Ishikawa (cell line): ENCODE measurements at regions not wholly inside any gene's neighbourhood (a gene's known extent, or its start where the extent isn't known, plus 50 kb on each side); places are given as distances from the start of the nearest gene placed in this dataset.

ENCODE experiments used
- CEBPB ChIP-seq: IDR thresholded peaks from 2 replicates; pipeline ENCODE4 v1.6.1; 2012
- CREB1 ChIP-seq: IDR thresholded peaks from 2 replicates; pipeline ENCODE4 v1.6.1; 2012; ENCODE audit warnings: low read depth
- EGR1 ChIP-seq: IDR thresholded peaks from 2 replicates; pipeline ENCODE4 v1.6.1; 2012
- EP300 ChIP-seq: IDR thresholded peaks from 2 replicates; pipeline ENCODE4 v1.6.1; 2012; ENCODE audit warnings: borderline replicate concordance
- FOXM1 ChIP-seq: IDR thresholded peaks from 2 replicates; pipeline ENCODE4 v1.6.1; 2012; ENCODE audit warnings: low read depth, borderline replicate concordance
- MAX ChIP-seq: IDR thresholded peaks from 2 replicates; pipeline ENCODE4 v1.6.1; 2012
- NFIC ChIP-seq: IDR thresholded peaks from 2 replicates; pipeline ENCODE4 v1.6.1; 2012
- RAD21 ChIP-seq: IDR thresholded peaks from 2 replicates; pipeline ENCODE4 v1.6.1; 2012; ENCODE audit warnings: low read depth
- REST ChIP-seq: IDR thresholded peaks from 2 replicates; pipeline ENCODE4 v1.6.1; 2012; ENCODE audit warnings: low read depth, mild to moderate bottlenecking
- USF1 ChIP-seq: IDR thresholded peaks from 2 replicates; pipeline ENCODE4 v1.6.1; 2012
- YY1 ChIP-seq: IDR thresholded peaks from 2 replicates; pipeline ENCODE4 v1.6.1; 2012; ENCODE audit warnings: low read depth
- ZBTB7A ChIP-seq: IDR thresholded peaks from 2 replicates; pipeline ENCODE4 v1.6.1; 2012; ENCODE audit warnings: low read depth

- TF ChIP-seq RAD21 (no peak), EP300 (no peak), EGR1 (no peak), YY1 (no peak), REST (no peak), USF1 (no peak), NFIC (no peak), MAX (no peak), CEBPB (no peak), ZBTB7A (no peak), CREB1 (no peak), FOXM1 (no peak)
These were observed 64.9 kb upstream of the WIPF1 start for GRCh38 chr2:174662459-174662858.
